Astrocyte (in vitro differentiated cells and primary cell): ENCODE measurements at regions not wholly inside any gene's neighbourhood (a gene's known extent, or its start where the extent isn't known, plus 50 kb on each side); places are given as distances from the start of the nearest gene placed in this dataset.

Experiments used
- DNase-seq: peaks from one replicate; pipeline ENCODE4 v3.0.0-alpha.2; 2010; ENCODE audit warnings: low read depth
- FAIRE-seq: peaks from 2 replicates; lab custom pipeline; 2011; peaks lifted over from hg19 to GRCh38; lab: Jason Lieb, UNC
- H2AFZ ChIP-seq: 2 replicates; pipeline ENCODE4 v1.6.0; 2012; ENCODE audit warnings: low read depth, low read length, inconsistent platforms
- H3K27ac ChIP-seq: 2 replicates; pipeline ENCODE4 v1.5.1; 2011; ENCODE audit warnings: low read depth, low read length, inconsistent platforms
- H3K27me3 ChIP-seq: 2 replicates; pipeline ENCODE4 v1.6.0; 2011; ENCODE audit warnings: low read length, inconsistent platforms; ENCODE audit not compliant: insufficient read depth
- H3K36me3 ChIP-seq: 2 replicates; pipeline ENCODE4 v1.5.1; 2011; ENCODE audit warnings: low read length, inconsistent platforms; ENCODE audit not compliant: insufficient read depth
- H3K4me1 ChIP-seq: 2 replicates; pipeline ENCODE4 v1.5.1; 2011; ENCODE audit warnings: low read length, inconsistent platforms; ENCODE audit not compliant: insufficient read depth
- H3K4me2 ChIP-seq: 2 replicates; pipeline ENCODE4 v1.6.0; 2012; ENCODE audit warnings: low read length, inconsistent platforms
- H3K4me3 ChIP-seq: 2 replicates; pipeline ENCODE4 v1.5.1; 2011; ENCODE audit warnings: low read depth, mild to moderate bottlenecking, low read length, inconsistent platforms; ENCODE audit not compliant: insufficient read depth
- H3K79me2 ChIP-seq: 2 replicates; pipeline ENCODE4 v1.6.0; 2012; ENCODE audit warnings: mild to moderate bottlenecking, low read length, inconsistent platforms; ENCODE audit not compliant: insufficient read depth
- H3K9ac ChIP-seq: 2 replicates; pipeline ENCODE4 v1.6.0; 2012; ENCODE audit warnings: mild to moderate bottlenecking, low read length, inconsistent platforms
- H3K9me3 ChIP-seq: 2 replicates; pipeline ENCODE4 v1.5.1; 2012; ENCODE audit warnings: low read depth, mild to moderate bottlenecking, low read length, inconsistent platforms; ENCODE audit not compliant: insufficient read depth
- H4K20me1 ChIP-seq: 2 replicates; pipeline ENCODE4 v1.6.0; 2012; ENCODE audit warnings: low read length, inconsistent platforms; ENCODE audit not compliant: insufficient read depth
- H3K27ac Mint-ChIP-seq: one replicate; pipeline ENCODE4 v1.8.0; 2021; ENCODE audit warnings: mild to moderate bottlenecking, mixed read lengths; ENCODE audit not compliant: unreplicated experiment
- H3K27me3 Mint-ChIP-seq: one replicate; pipeline ENCODE4 v1.8.0; 2021; ENCODE audit warnings: low read depth, mixed read lengths; ENCODE audit not compliant: unreplicated experiment
- H3K36me3 Mint-ChIP-seq: one replicate; pipeline ENCODE4 v1.8.0; 2021; ENCODE audit warnings: low read depth, mixed read lengths; ENCODE audit not compliant: unreplicated experiment
- H3K4me1 Mint-ChIP-seq: one replicate; pipeline ENCODE4 v1.8.0; 2021; ENCODE audit warnings: low read depth, mixed read lengths; ENCODE audit not compliant: unreplicated experiment
- H3K4me3 Mint-ChIP-seq: one replicate; pipeline ENCODE4 v1.8.0; 2021; ENCODE audit warnings: mild to moderate bottlenecking, moderate library complexity, mixed read lengths; ENCODE audit not compliant: unreplicated experiment
- H3K9me3 Mint-ChIP-seq: one replicate; pipeline ENCODE4 v1.8.0; 2021; ENCODE audit warnings: mild to moderate bottlenecking, mixed read lengths; ENCODE audit not compliant: unreplicated experiment
- CTCF ChIP-seq: IDR thresholded peaks from 2 replicates; pipeline ENCODE4 v1.5.1; 2011; ENCODE audit warnings: low read depth, mild to moderate bottlenecking, inconsistent platforms, low read length, moderate library complexity; ENCODE audit not compliant: insufficient read depth
- EZH2 ChIP-seq: IDR thresholded peaks from 2 replicates; pipeline ENCODE4 v1.6.1; 2012; ENCODE audit warnings: mild to moderate bottlenecking, low read length, inconsistent platforms; ENCODE audit not compliant: insufficient read depth

- Histone ChIP-seq H3K27me3 (no peaks in the 10 kb centered on the region), H4K20me1 (no peaks in the 10 kb centered on the region), H3K4me1 (no peaks in the 10 kb centered on the region), H3K4me2 (no peak overlapping the region), H3K36me3 (no peaks in the 10 kb centered on the region), H3K9me3 (no peaks in the 10 kb centered on the region), H3K9ac (no peak overlapping the region), H3K79me2 (no peaks in the 10 kb centered on the region), H2AFZ (no peak overlapping the region), H3K27ac (no peak overlapping the region), H3K4me3 (no peak overlapping the region)
- H3K4me1 Mint-ChIP-seq, result peaks cover 9% of the 10 kb centered on the region
- no peak overlapping the region for H3K27ac Mint-ChIP-seq
- FAIRE-seq, result no peak
- no peak for DNase-seq
- no peak for TF ChIP-seq CTCF
- no peaks in the 10 kb centered on the region for H3K36me3 Mint-ChIP-seq
- no peaks in the 10 kb centered on the region for H3K9me3 Mint-ChIP-seq
- no peak overlapping the region for H3K4me3 Mint-ChIP-seq
- no peaks in the 10 kb centered on the region for H3K27me3 Mint-ChIP-seq
Measured at GRCh38 chr10:61323726-61324125, 129.5 kb downstream of the TMEM26 start.

GRCh38 chr10:61321041-61321857 is 131.9 kb downstream of the TMEM26 start:
- Mint-ChIP-seq H3K36me3 (no peaks in the 10 kb centered on the region), H3K27ac (no peak overlapping the region), H3K4me3 (no peak overlapping the region), H3K4me1 (peaks cover 9% of the 10 kb centered on the region), H3K27me3 (no peaks in the 10 kb centered on the region), H3K9me3 (no peaks in the 10 kb centered on the region)
- Histone ChIP-seq H3K4me2 (no peak overlapping the region), H3K4me1 (no peaks in the 10 kb centered on the region), H3K9me3 (no peaks in the 10 kb centered on the region), H3K36me3 (no peaks in the 10 kb centered on the region), H3K9ac (no peak overlapping the region), H3K79me2 (no peaks in the 10 kb centered on the region), H2AFZ (no peak overlapping the region), H4K20me1 (no peaks in the 10 kb centered on the region), H3K4me3 (no peak overlapping the region), H3K27ac (no peak overlapping the region), H3K27me3 (no peaks in the 10 kb centered on the region)
- TF ChIP-seq EZH2 (no peak), CTCF (no peak)
- no peak for DNase-seq
- no peak for FAIRE-seq

DNA sequence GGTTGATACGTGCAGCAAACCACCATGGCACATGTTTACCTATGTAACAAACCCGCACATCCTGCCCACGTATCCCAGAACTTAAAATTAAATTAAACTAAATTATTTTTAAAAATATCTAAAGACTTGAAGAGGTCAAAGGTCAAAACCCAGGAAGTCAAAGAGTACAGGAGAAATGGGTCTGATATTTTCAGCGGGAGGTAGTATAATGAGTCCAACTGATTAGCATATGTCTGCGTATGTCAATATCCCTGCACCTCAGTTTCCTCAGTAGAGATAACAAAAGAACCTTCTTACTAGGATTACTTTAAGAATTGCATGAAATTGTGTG is 133.0 kb downstream of the TMEM26 start:
- Mint-ChIP-seq H3K9me3 (no peaks in the 10 kb centered on the region), H3K4me3 (no peak overlapping the region), H3K27me3 (no peaks in the 10 kb centered on the region), H3K36me3 (no peaks in the 10 kb centered on the region), H3K27ac (no peak overlapping the region), H3K4me1 (peaks cover 9% of the 10 kb centered on the region)
- H3K27ac ChIP-seq, result no peak overlapping the region
- no peaks in the 10 kb centered on the region for H3K79me2 ChIP-seq
- H3K4me2 ChIP-seq, result no peak overlapping the region
- H3K9ac ChIP-seq, result no peak overlapping the region
- no peaks in the 10 kb centered on the region for H3K27me3 ChIP-seq
- no peak for DNase-seq
- no peaks in the 10 kb centered on the region for H3K9me3 ChIP-seq
- TF ChIP-seq CTCF (no peak), EZH2 (no peak)
- H3K36me3 ChIP-seq, result no peaks in the 10 kb centered on the region
- no peak overlapping the region for H2AFZ ChIP-seq
- H4K20me1 ChIP-seq, result no peaks in the 10 kb centered on the region
- no peaks in the 10 kb centered on the region for H3K4me1 ChIP-seq
- no peak overlapping the region for H3K4me3 ChIP-seq
- no peak for FAIRE-seq
